H9 (cell line): ENCODE measurements at regions not wholly inside any gene's neighbourhood (a gene's known extent, or its start where the extent isn't known, plus 50 kb on each side); places are given as distances from the start of the nearest gene placed in this dataset.

Experiments
- DNase-seq: peaks from one replicate; pipeline ENCODE4 v3.0.0-alpha.2; 2017
- H2AFZ ChIP-seq: one replicate; pipeline ENCODE4 v1.6.1; 2013; ENCODE audit warnings: mild to moderate bottlenecking, low read length, control low read depth, moderate library complexity
- H2AK5ac ChIP-seq: 2 replicates; pipeline ENCODE4 v1.6.1; 2013; ENCODE audit warnings: low read length, control low read depth, mixed read lengths; ENCODE audit not compliant: insufficient read length
- H2BK120ac ChIP-seq: one replicate; pipeline ENCODE4 v1.6.1; 2013; ENCODE audit warnings: low read depth, mild to moderate bottlenecking, low read length, control low read depth, inconsistent platforms; ENCODE audit not compliant: poor library complexity, severe bottlenecking
- H2BK12ac ChIP-seq: 2 replicates; pipeline ENCODE4 v1.6.1; 2013; ENCODE audit warnings: low read length, control low read depth, mixed read lengths, low read depth; ENCODE audit not compliant: insufficient read length
- H2BK15ac ChIP-seq: 2 replicates; pipeline ENCODE4 v1.6.1; 2013; ENCODE audit warnings: low read depth, low read length, control low read depth
- H2BK20ac ChIP-seq: one replicate; pipeline ENCODE4 v1.6.1; 2013; ENCODE audit warnings: low read depth, mild to moderate bottlenecking, low read length, control low read depth, inconsistent platforms; ENCODE audit not compliant: poor library complexity, severe bottlenecking
- H2BK5ac ChIP-seq: 2 replicates; pipeline ENCODE4 v1.6.1; 2013; ENCODE audit warnings: low read length, control low read depth, mixed read lengths; ENCODE audit not compliant: insufficient read length
- H3K14ac ChIP-seq: 2 replicates; pipeline ENCODE4 v1.6.1; 2013; ENCODE audit warnings: low read length, control low read depth; ENCODE audit not compliant: insufficient read depth
- H3K18ac ChIP-seq: 2 replicates; pipeline ENCODE4 v1.6.1; 2013; ENCODE audit warnings: low read depth, mild to moderate bottlenecking, mixed read lengths, low read length, control low read depth; ENCODE audit not compliant: insufficient read length
- H3K23ac ChIP-seq: 2 replicates; pipeline ENCODE4 v1.6.1; 2013; ENCODE audit warnings: low read length, control low read depth, mixed read lengths, low read depth; ENCODE audit not compliant: insufficient read length
- H3K23me2 ChIP-seq: 2 replicates; pipeline ENCODE4 v1.6.1; 2013; ENCODE audit warnings: low read depth, mild to moderate bottlenecking, mixed read lengths, low read length, control low read depth; ENCODE audit not compliant: insufficient read length, poor library complexity, severe bottlenecking
- H3K27ac ChIP-seq: 2 replicates; pipeline ENCODE4 v1.5.1; 2013; ENCODE audit warnings: low read length, control low read depth, mixed read lengths, low read depth; ENCODE audit not compliant: insufficient read length
- H3K27me3 ChIP-seq: 2 replicates; pipeline ENCODE4 v1.6.1; 2013; ENCODE audit warnings: low read length, control low read depth, inconsistent platforms; ENCODE audit not compliant: insufficient read depth
- H3K4ac ChIP-seq: 2 replicates; pipeline ENCODE4 v1.6.1; 2013; ENCODE audit warnings: low read depth, mild to moderate bottlenecking, control low read depth, inconsistent platforms, low read length, moderate library complexity
- H3K4me1 ChIP-seq: 2 replicates; pipeline ENCODE4 v1.6.1; 2013; ENCODE audit warnings: low read length, control low read depth, inconsistent platforms; ENCODE audit not compliant: insufficient read depth
- H3K4me2 ChIP-seq: 2 replicates; pipeline ENCODE4 v1.6.1; 2013; ENCODE audit warnings: low read length, control low read depth, mixed read lengths; ENCODE audit not compliant: insufficient read length, insufficient read depth
- H3K56ac ChIP-seq: 2 replicates; pipeline ENCODE4 v1.6.1; 2013; ENCODE audit warnings: low read depth, mild to moderate bottlenecking, mixed read lengths, low read length, control low read depth; ENCODE audit not compliant: insufficient read length
- H3K79me1 ChIP-seq: 2 replicates; pipeline ENCODE4 v1.6.1; 2013; ENCODE audit warnings: low read depth, mild to moderate bottlenecking, moderate library complexity, low read length, control low read depth, inconsistent platforms; ENCODE audit not compliant: insufficient read depth, poor library complexity, severe bottlenecking
- H3K79me2 ChIP-seq: 2 replicates; pipeline ENCODE4 v1.6.1; 2013; ENCODE audit warnings: low read length, control low read depth, inconsistent platforms; ENCODE audit not compliant: insufficient read depth
- H3K9ac ChIP-seq: 2 replicates; pipeline ENCODE4 v1.6.1; 2013; ENCODE audit warnings: low read length, control low read depth, mixed read lengths; ENCODE audit not compliant: insufficient read length; ENCODE audit errors: extremely low read depth
- H3K9me3 ChIP-seq: one replicate; pipeline ENCODE4 v1.6.1; 2013; ENCODE audit warnings: low read depth, low read length, inconsistent platforms; ENCODE audit not compliant: control insufficient read depth
- H3T11ph ChIP-seq: one replicate; pipeline ENCODE4 v1.6.1; 2013; ENCODE audit warnings: mild to moderate bottlenecking, low read length, control low read depth, inconsistent platforms
- H4K20me1 ChIP-seq: one replicate; pipeline ENCODE4 v1.6.1; 2013; ENCODE audit not compliant: control insufficient read depth, insufficient read length, insufficient read depth
- H4K5ac ChIP-seq: 2 replicates; pipeline ENCODE4 v1.6.1; 2013; ENCODE audit warnings: low read depth, mild to moderate bottlenecking, mixed read lengths, low read length, control low read depth; ENCODE audit not compliant: insufficient read length
- H4K8ac ChIP-seq: replicated peaks from 2 replicates; pipeline ENCODE4 v1.6.1; 2013; ENCODE audit warnings: low read length, control low read depth, mixed read lengths, low read depth; ENCODE audit not compliant: insufficient read length
- H4K91ac ChIP-seq: 2 replicates; pipeline ENCODE4 v1.6.1; 2013; ENCODE audit warnings: low read depth, mild to moderate bottlenecking, moderate library complexity, mixed read lengths, low read length, control low read depth; ENCODE audit not compliant: insufficient read length
- H3K27ac Mint-ChIP-seq, 3 experiments: 2 replicates in 2 of 3; 3 replicates in 1 of 3; pipeline ENCODE4 v1.8.0; 2020 to 2021; ENCODE audit warnings: mixed read lengths in 3 of 3, mild to moderate bottlenecking in 1 of 3, moderate library complexity in 1 of 3
- H3K27me3 Mint-ChIP-seq: 2 replicates; pipeline ENCODE4 v1.8.0; 2021; ENCODE audit warnings: low read depth, mild to moderate bottlenecking, moderate library complexity, mixed read lengths
- H3K36me3 Mint-ChIP-seq, 3 experiments: 2 replicates in 2 of 3; 3 replicates in 1 of 3; pipeline ENCODE4 v1.8.0; 2020 to 2021; ENCODE audit warnings: low read depth in 3 of 3, mixed read lengths in 3 of 3; ENCODE audit not compliant: insufficient read depth in 1 of 3
- H3K4me1 Mint-ChIP-seq, 2 experiments: 2 replicates each; pipeline ENCODE4 v1.8.0; 2020; ENCODE audit warnings: mixed read lengths in 2 of 2
- H3K4me3 Mint-ChIP-seq, 2 experiments: 2 replicates in 1 of 2; 3 replicates in 1 of 2; pipeline ENCODE4 v1.8.0; 2020 to 2021; ENCODE audit warnings: mild to moderate bottlenecking in 2 of 2, mixed read lengths in 2 of 2, moderate library complexity in 1 of 2
- H3K9me3 Mint-ChIP-seq, 2 experiments: 2 replicates in 1 of 2; 3 replicates in 1 of 2; pipeline ENCODE4 v1.8.0; 2020; ENCODE audit warnings: mild to moderate bottlenecking in 2 of 2, mixed read lengths in 2 of 2, moderate library complexity in 1 of 2
- CTCF ChIP-seq: fragments of 200-600 bp; sonication (generic); conservative IDR thresholded peaks from 3 replicates; pipeline ENCODE4 v1.8.0; 2021; ENCODE audit warnings: antibody characterized with exemption, mild to moderate bottlenecking
- WGBS: extraction: QIAGEN DNeasy Blood & Tissue Kit; methylation state at CpG from one replicate; pipeline ENCODE4 v1.1.7; 2013; ENCODE audit warnings: missing lambda C conversion rate, low lambda C conversion rate, mixed read lengths; ENCODE audit not compliant: insufficient read length; ENCODE audit errors: extremely low coverage; 5-methylcytosine and 5-hydroxymethylcytosine counted together

- Histone ChIP-seq H4K20me1 (no peaks in the 10 kb centered on the region), H2BK120ac (no peak overlapping the region), H3K4me1 (no peaks in the 10 kb centered on the region), H3K9me3 (peaks cover 22% of the 10 kb centered on the region), H2AK5ac (no peak overlapping the region), H3K79me2 (no peaks in the 10 kb centered on the region), H4K8ac (no peak overlapping the region), H3K23ac (no peak overlapping the region), H3K4ac (no peak overlapping the region), H3T11ph (no peak overlapping the region), H2BK12ac (no peak overlapping the region), H3K56ac (no peak overlapping the region), H3K18ac (no peak overlapping the region), H2AFZ (no peak overlapping the region), H4K91ac (no peak overlapping the region), H3K9ac (no peak overlapping the region), H2BK5ac (no peak overlapping the region), H3K14ac (no peak overlapping the region), H3K79me1 (no peaks in the 10 kb centered on the region), H3K23me2 (no peaks in the 10 kb centered on the region), H3K4me2 (no peak overlapping the region), H4K5ac (no peak overlapping the region), H3K27ac (no peak overlapping the region), H2BK15ac (no peak overlapping the region), H2BK20ac (no peak overlapping the region), H3K27me3 (peaks cover 87% of the 10 kb centered on the region)
- peaks cover 27 to 34% of the 10 kb centered on the region in 2 experiments for H3K9me3 Mint-ChIP-seq
- no peak for TF ChIP-seq CTCF
- peaks cover 5 to 14% (median 12%) of the 10 kb centered on the region in 3 experiments for H3K36me3 Mint-ChIP-seq
- DNase-seq = no peak
- H3K27ac Mint-ChIP-seq = no peak overlapping the region; a peak in 1 of 7 replicates
- no CpG with 5 or more reads among the region's 1 CpG for WGBS
- H3K27me3 Mint-ChIP-seq = peaks cover 100% of the 10 kb centered on the region
- peaks cover 13% of the 10 kb centered on the region in 2 experiments for H3K4me1 Mint-ChIP-seq
- H3K4me3 Mint-ChIP-seq = no peak overlapping the region; a peak in 1 of 5 replicates
Measured at GRCh38 chr2:217270485-217271121, 410.7 kb upstream of the TNP1 start.
